Liver (tissue), 8 donors: ENCODE measurements at regions not wholly inside any gene's neighbourhood (a gene's known extent, or its start where the extent isn't known, plus 50 kb on each side); places are given as distances from the start of the nearest gene placed in this dataset.
"Not testable (repeated sequence)": the region's sequence is repeated elsewhere in the genome, so short reads cannot be mapped to it uniquely, and the experiment has no call there.

Experiments used
- DNase-seq: peaks from one replicate; pipeline ENCODE4 v3.0.0-alpha.2; 2017; ENCODE audit warnings: low spot score
- H3K27ac ChIP-seq, 2 donors: one replicate each; pipeline ENCODE4 v1.7.0; 2013; ENCODE audit warnings: inconsistent platforms in 2 of 2, low read length in 2 of 2, control low read depth in 1 of 2, low read depth in 1 of 2, mild to moderate bottlenecking in 1 of 2
- H3K27me3 ChIP-seq, 4 donors: one replicate each; pipeline versions ENCODE4 v1.6.1 to v1.7.0; 2013; ENCODE audit warnings: low read length in 3 of 4, inconsistent platforms in 1 of 4, mild to moderate bottlenecking in 1 of 4, moderate library complexity in 1 of 4; ENCODE audit not compliant: control insufficient read depth in 4 of 4, insufficient read depth in 4 of 4
- H3K36me3 ChIP-seq, 4 donors: one replicate each; pipeline versions ENCODE4 v1.6.1 to v1.7.0; 2013; ENCODE audit warnings: low read length in 3 of 4, mild to moderate bottlenecking in 3 of 4, low read depth in 1 of 4, moderate library complexity in 1 of 4; ENCODE audit not compliant: control insufficient read depth in 4 of 4, insufficient read depth in 3 of 4
- H3K4me1 ChIP-seq, 4 donors: one replicate each; pipeline versions ENCODE4 v1.6.1 to v1.7.0; 2013; ENCODE audit warnings: low read length in 3 of 4, mild to moderate bottlenecking in 3 of 4, moderate library complexity in 1 of 4; ENCODE audit not compliant: control insufficient read depth in 4 of 4, insufficient read depth in 4 of 4
- H3K4me3 ChIP-seq, 3 donors: one replicate each; pipeline versions ENCODE4 v1.6.1 to v1.7.0; 2013; ENCODE audit warnings: low read length in 3 of 3, control low read depth in 1 of 3, low read depth in 1 of 3, mild to moderate bottlenecking in 1 of 3
- H3K9ac ChIP-seq, 2 donors: one replicate each; pipeline ENCODE4 v1.7.0; 2013; ENCODE audit warnings: low read length in 2 of 2, mild to moderate bottlenecking in 2 of 2, moderate library complexity in 2 of 2, control low read depth in 1 of 2, low read depth in 1 of 2
- H3K9me3 ChIP-seq, 4 donors: one replicate each; pipeline versions ENCODE4 v1.6.1 to v1.7.0; 2013; ENCODE audit warnings: low read length in 3 of 4; ENCODE audit not compliant: control insufficient read depth in 4 of 4
- EGR1 ChIP-seq, 2 donors: IDR thresholded peaks; 2 replicates each; pipeline ENCODE4 v1.6.1; 2016 to 2018; ENCODE audit warnings: antibody characterized with exemption in 2 of 2, low read depth in 2 of 2
- HNF4A ChIP-seq, 2 donors: conservative IDR thresholded peaks; 2 replicates each; pipeline ENCODE4 v1.6.1; 2016; ENCODE audit warnings: antibody characterized with exemption in 2 of 2, mild to moderate bottlenecking in 2 of 2
- RAD21 ChIP-seq, 2 donors: IDR thresholded peaks; 2 replicates each; pipeline ENCODE4 v1.6.1; 2016; ENCODE audit warnings: antibody characterized with exemption in 2 of 2, mild to moderate bottlenecking in 2 of 2
- SP1 ChIP-seq: IDR thresholded peaks from 2 replicates; pipeline ENCODE4 v1.6.1; 2018; ENCODE audit warnings: antibody characterized with exemption, mild to moderate bottlenecking
- WGBS: extraction: QIAGEN DNeasy Blood & Tissue Kit; methylation state at CpG from one replicate; pipeline ENCODE4 v1.1.7; 2013; 5-methylcytosine and 5-hydroxymethylcytosine counted together
- TF ChIP-seq, protein P1 (sequence below): IDR thresholded peaks from 2 replicates; pipeline ENCODE4 v1.6.1; 2016; ENCODE audit warnings: antibody characterized with exemption
- TF ChIP-seq, protein P2 (sequence below): IDR thresholded peaks from 2 replicates; pipeline ENCODE4 v1.6.1; 2016; ENCODE audit warnings: antibody characterized with exemption
- TF ChIP-seq, protein P3 (sequence below): fragments of 150-350 bp; IDR thresholded peaks from 2 replicates; pipeline ENCODE4 v1.5.1; 2017; ENCODE audit warnings: improper control_type of control experiment, low read depth, low read length; ENCODE audit not compliant: missing input control
- donor health status: healthy.
- donor health status: healthy.
- donor health status: healthy.
- donor health status: healthy.
- donor health status: healthy.

DNA sequence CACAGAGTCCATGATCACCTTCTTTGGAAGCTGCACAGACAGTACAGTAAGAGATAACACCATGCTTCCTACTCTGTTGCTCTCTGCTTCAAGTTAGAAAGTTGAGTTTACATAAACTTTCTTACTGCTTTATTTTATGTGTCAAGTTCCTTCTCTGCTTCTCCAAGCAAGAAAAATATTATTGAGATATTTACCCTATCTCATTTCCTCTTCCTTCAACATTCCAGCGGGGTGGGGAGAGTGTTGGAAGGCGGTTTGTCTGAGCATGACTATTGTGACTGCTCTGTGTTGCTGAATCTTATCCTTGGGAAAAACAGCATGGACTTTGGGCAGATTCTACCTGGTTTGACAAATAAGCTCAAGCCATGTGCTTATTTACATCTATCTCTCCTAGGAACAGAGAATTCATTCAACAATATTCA lies 66.9 kb upstream of the EPB41L4A start:
- Histone ChIP-seq H3K4me3 (no peak overlapping the region), H3K4me1 (no peaks in the 10 kb centered on the region), H3K27ac (peak overlapping the region in 1 of 2 donors; percentile 35), H3K9me3 (no peaks in the 10 kb centered on the region), H3K9ac (no peak overlapping the region), H3K27me3 (no peaks in the 10 kb centered on the region), H3K36me3 (no peaks in the 10 kb centered on the region)
- TF ChIP-seq, protein P1, sequence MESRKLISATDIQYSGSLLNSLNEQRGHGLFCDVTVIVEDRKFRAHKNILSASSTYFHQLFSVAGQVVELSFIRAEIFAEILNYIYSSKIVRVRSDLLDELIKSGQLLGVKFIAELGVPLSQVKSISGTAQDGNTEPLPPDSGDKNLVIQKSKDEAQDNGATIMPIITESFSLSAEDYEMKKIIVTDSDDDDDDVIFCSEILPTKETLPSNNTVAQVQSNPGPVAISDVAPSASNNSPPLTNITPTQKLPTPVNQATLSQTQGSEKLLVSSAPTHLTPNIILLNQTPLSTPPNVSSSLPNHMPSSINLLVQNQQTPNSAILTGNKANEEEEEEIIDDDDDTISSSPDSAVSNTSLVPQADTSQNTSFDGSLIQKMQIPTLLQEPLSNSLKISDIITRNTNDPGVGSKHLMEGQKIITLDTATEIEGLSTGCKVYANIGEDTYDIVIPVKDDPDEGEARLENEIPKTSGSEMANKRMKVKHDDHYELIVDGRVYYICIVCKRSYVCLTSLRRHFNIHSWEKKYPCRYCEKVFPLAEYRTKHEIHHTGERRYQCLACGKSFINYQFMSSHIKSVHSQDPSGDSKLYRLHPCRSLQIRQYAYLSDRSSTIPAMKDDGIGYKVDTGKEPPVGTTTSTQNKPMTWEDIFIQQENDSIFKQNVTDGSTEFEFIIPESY, result no peak
- no peak for TF ChIP-seq EGR1 (IDR thresholded peaks at IDR 0.05; ENCODE audit: low read depth in 2 of 2)
- peak; percentile 29 for TF ChIP-seq SP1
- no peak for DNase-seq
- WGBS, result 57% methylated on average over 2 of the region's 2 CpGs

DNA sequence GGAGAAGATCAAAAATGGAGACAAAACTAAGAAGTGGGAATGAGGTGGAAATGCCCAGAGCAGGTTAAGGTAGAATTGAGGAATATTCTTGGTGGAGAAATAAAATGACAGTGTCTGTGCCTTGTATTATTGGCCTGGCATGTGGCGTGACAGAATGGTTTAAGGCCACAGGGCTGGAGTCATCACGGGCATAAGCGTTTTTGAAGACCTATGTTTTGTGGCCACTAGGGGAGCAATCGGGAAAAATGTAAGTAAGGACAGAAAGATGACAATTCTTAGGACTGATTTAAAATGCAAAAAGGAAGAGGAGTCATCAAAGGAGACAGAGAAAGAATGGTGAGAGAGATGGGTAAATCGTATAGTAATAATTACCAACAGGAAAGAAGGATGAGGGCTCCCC lies 72.2 kb upstream of the EPB41L4A start:
- WGBS, result 74% methylated on average over 5 of the region's 5 CpGs
- no peak for DNase-seq
- TF ChIP-seq, protein P2, sequence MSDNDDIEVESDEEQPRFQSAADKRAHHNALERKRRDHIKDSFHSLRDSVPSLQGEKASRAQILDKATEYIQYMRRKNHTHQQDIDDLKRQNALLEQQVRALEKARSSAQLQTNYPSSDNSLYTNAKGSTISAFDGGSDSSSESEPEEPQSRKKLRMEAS, result no peak
- peak in 1 of 2 donors; percentile 5 for TF ChIP-seq RAD21 (IDR thresholded peaks at IDR 0.05)
- Histone ChIP-seq H3K9ac (no peak overlapping the region), H3K36me3 (no peaks in the 10 kb centered on the region), H3K4me1 (no peaks in the 10 kb centered on the region), H3K9me3 (no peaks in the 10 kb centered on the region), H3K27ac (no peak overlapping the region), H3K4me3 (no peak overlapping the region), H3K27me3 (peaks cover 0 to 2% (median 0%) of the 10 kb centered on the region in 4 donors)

DNA sequence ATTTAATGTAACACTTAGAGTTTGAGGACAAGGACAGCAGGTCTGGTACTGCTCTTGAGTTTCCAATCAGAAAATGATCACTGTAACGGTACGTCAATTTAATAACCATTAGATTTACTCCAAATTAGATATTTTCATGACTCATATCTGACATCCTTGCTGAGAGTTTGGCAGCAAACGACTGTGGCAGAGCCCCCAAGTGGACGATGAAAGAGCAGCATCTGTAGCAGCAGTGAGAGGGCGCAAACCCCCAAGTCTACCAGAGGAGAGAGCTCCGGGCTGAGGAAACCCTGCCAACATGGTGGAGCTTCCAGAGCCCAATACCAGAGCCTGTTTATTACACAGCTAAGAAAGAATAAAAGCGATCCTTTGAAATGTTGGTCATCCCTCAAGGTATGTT lies 73.2 kb upstream of the EPB41L4A start:
- no peaks in the 10 kb centered on the region for H3K36me3 ChIP-seq
- 18% methylated on average over 7 of the region's 7 CpGs for WGBS
- no peaks in the 10 kb centered on the region for H3K4me1 ChIP-seq
- DNase-seq, result peak; percentile 65
- peaks cover 0 to 2% (median 0%) of the 10 kb centered on the region in 4 donors for H3K27me3 ChIP-seq
- H3K9ac ChIP-seq, result no peak overlapping the region
- peak; percentile 65 to 75 for TF ChIP-seq RAD21 (IDR thresholded peaks at IDR 0.05)
- no peak for TF ChIP-seq HNF4A (conservative IDR thresholded peaks at IDR 0.05)
- TF ChIP-seq, protein P3, sequence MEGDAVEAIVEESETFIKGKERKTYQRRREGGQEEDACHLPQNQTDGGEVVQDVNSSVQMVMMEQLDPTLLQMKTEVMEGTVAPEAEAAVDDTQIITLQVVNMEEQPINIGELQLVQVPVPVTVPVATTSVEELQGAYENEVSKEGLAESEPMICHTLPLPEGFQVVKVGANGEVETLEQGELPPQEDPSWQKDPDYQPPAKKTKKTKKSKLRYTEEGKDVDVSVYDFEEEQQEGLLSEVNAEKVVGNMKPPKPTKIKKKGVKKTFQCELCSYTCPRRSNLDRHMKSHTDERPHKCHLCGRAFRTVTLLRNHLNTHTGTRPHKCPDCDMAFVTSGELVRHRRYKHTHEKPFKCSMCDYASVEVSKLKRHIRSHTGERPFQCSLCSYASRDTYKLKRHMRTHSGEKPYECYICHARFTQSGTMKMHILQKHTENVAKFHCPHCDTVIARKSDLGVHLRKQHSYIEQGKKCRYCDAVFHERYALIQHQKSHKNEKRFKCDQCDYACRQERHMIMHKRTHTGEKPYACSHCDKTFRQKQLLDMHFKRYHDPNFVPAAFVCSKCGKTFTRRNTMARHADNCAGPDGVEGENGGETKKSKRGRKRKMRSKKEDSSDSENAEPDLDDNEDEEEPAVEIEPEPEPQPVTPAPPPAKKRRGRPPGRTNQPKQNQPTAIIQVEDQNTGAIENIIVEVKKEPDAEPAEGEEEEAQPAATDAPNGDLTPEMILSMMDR, result peak; percentile 49
- H3K27ac ChIP-seq, result no peak overlapping the region
- no peaks in the 10 kb centered on the region for H3K9me3 ChIP-seq
- H3K4me3 ChIP-seq, result no peak overlapping the region

DNA sequence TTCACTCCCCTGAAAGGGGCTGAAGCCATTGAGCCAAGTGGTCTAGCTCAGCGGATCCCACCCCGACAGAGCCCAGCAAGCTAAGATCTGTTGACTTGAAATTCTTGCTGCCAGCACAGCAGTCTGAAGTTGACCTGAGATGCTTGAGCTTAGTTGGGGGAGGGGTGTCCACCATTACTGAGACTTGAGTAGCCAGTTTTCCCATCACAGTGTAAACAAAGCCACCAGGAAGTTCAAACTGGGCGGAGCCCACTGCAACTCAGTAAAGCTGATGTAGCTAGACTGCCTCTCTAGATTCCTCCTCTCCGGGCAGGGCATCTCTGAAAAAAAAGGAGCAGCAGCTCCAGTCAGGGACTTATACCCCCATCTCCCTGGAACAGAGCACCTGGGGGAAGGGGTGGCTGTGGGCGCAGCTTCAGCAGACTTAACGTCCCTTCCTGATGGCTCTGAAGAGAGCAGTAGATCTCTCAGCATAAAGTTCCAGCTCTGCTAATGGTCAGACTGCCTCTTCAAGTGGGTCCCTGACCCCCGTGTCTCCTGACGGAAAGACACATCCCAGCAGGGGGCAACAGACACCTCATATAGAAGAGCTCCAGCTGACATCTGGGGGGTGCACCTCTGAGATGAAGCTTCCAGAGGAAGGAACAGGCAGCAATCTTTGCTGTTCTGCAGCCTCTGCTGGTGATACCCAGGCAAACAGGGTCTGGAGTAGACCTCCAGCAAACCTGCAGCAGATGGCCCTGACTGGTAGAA lies 84.8 kb upstream of the EPB41L4A start:
- 74% methylated on average over 8 of the region's 8 CpGs for WGBS
- not testable (repeated sequence) for H3K27me3 ChIP-seq, H3K36me3 ChIP-seq, DNase-seq, H3K27ac ChIP-seq, H3K9me3 ChIP-seq, H3K4me1 ChIP-seq, H3K9ac ChIP-seq, H3K4me3 ChIP-seq

DNA sequence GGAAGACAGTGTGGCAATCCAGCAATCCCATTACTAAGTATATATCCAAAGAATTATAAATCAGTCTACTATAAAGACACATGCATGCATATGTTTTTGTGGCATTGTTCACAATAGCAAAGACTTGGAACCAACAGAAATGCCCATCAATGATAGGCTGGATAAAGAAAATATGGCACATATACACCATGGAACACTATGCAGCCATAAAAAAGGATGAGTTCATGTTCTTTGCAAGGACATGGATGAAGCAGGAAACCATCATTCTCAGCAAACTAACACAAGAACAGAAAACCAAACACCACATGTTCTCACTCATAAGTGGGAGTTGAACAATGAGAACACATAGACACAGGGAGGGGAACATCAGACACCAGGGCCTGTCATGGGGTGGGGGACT lies 90.0 kb upstream of the EPB41L4A start:
- not testable (repeated sequence) for H3K4me1 ChIP-seq, H3K9ac ChIP-seq, H3K27ac ChIP-seq, H3K36me3 ChIP-seq, H3K4me3 ChIP-seq, H3K27me3 ChIP-seq, DNase-seq, H3K9me3 ChIP-seq
